ENCODE measurements at regions not wholly inside any gene's neighbourhood (a gene's known extent, or its start where the extent isn't known, plus 50 kb on each side); places are given as distances from the start of the nearest gene placed in this dataset.
A peak's percentile ranks its signal among the peaks of the same experiment; 100 is the strongest.

- no peak for DNase-seq
Measured at GRCh38 chr20:22504829-22505377, 79.5 kb downstream of the FOXA2 start.

GRCh38 chr20:22503577-22503976, 80.8 kb downstream of the FOXA2 start:
- no peak for DNase-seq

- DNase-seq = no peak
Measured at GRCh38 chr20:22502731-22503191, 81.6 kb downstream of the FOXA2 start.

- DNase-seq = no peak
Measured at GRCh38 chr20:22501566-22502344, 82.6 kb downstream of the FOXA2 start.

GRCh38 chr20:22501034-22501433, 83.3 kb downstream of the FOXA2 start:
- no peak for DNase-seq

- peak; percentile 97 for DNase-seq
Measured at GRCh38 chr20:22499515-22500166, 84.7 kb downstream of the FOXA2 start.

- no peak for DNase-seq
Measured at GRCh38 chr20:22496817-22497216, 87.6 kb downstream of the FOXA2 start.

GRCh38 chr20:22495789-22496188, 88.6 kb downstream of the FOXA2 start:
- no peak for DNase-seq

- no peak for DNase-seq
Measured at GRCh38 chr20:22495172-22495571, 89.2 kb downstream of the FOXA2 start.

GRCh38 chr20:22492497-22492896, 91.9 kb downstream of the FOXA2 start:
- DNase-seq = peak; percentile 25

- DNase-seq = peak; percentile 99
Measured at GRCh38 chr20:22491194-22491505, 93.2 kb downstream of the FOXA2 start.

GRCh38 chr20:22490287-22491193, 93.8 kb downstream of the FOXA2 start:
- peak; percentile 99 for DNase-seq

GRCh38 chr20:22489626-22490286, 94.6 kb downstream of the FOXA2 start:
- peak; percentile 68 for DNase-seq

- no peak for DNase-seq
Measured at GRCh38 chr20:22480336-22480735, 104.0 kb downstream of the FOXA2 start.

GRCh38 chr20:22475662-22476061, 108.7 kb downstream of the FOXA2 start:
- DNase-seq = no peak

- DNase-seq = no peak
Measured at GRCh38 chr20:22474224-22474623, 110.1 kb downstream of the FOXA2 start.

- DNase-seq = no peak
Measured at GRCh38 chr20:22473293-22473692, 111.1 kb downstream of the FOXA2 start.

GRCh38 chr20:22472447-22473100, 111.8 kb downstream of the FOXA2 start:
- DNase-seq = no peak

- DNase-seq = no peak
Measured at GRCh38 chr20:22471156-22471836, 113.1 kb downstream of the FOXA2 start.

- DNase-seq = no peak
Measured at GRCh38 chr20:22470620-22471026, 113.7 kb downstream of the FOXA2 start.

- peak; percentile 83 for DNase-seq
Measured at GRCh38 chr20:22466447-22467171, 117.8 kb downstream of the FOXA2 start.
